Ovary (tissue), 7 donors: ENCODE measurements at regions not wholly inside any gene's neighbourhood (a gene's known extent, or its start where the extent isn't known, plus 50 kb on each side); places are given as distances from the start of the nearest gene placed in this dataset.

Experiments
- DNase-seq, 5 donors: peaks; one replicate each; pipeline ENCODE4 v3.0.0-alpha.2; 2019 to 2020
- H3K27ac ChIP-seq, 2 donors: fragments of 200-600 bp; one replicate each; pipeline versions ENCODE4 v1.5.1 to v1.8.0; 2019 to 2022
- H3K27me3 ChIP-seq: fragments of 200-600 bp; one replicate; pipeline ENCODE4 v1.8.0; 2022
- H3K36me3 ChIP-seq: fragments of 200-600 bp; sonication (generic); one replicate; pipeline ENCODE4 v1.5.1; 2019
- H3K4me1 ChIP-seq: one replicate; pipeline ENCODE4 v1.8.1; 2013; ENCODE audit warnings: mild to moderate bottlenecking, moderate library complexity; ENCODE audit not compliant: insufficient read depth
- H3K4me3 ChIP-seq: fragments of 200-600 bp; sonication (generic); one replicate; pipeline ENCODE4 v1.5.1; 2017
- H3K9me3 ChIP-seq, 2 donors: fragments of 200-600 bp in 1 of 2; sonication (generic) in 1 of 2; one replicate each; pipeline versions ENCODE4 v1.5.1 to v1.8.1; 2013 to 2019; ENCODE audit warnings: mild to moderate bottlenecking in 1 of 2, moderate library complexity in 1 of 2
- CTCF ChIP-seq, 3 donors: fragments of 450-650 bp in 2 of 3; fragments of 200-600 bp in 1 of 3; IDR thresholded peaks; one replicate each; pipeline versions ENCODE4 v1.5.1 to v1.8.0; 2016 to 2022; ENCODE audit warnings: antibody characterized with exemption in 3 of 3, mild to moderate bottlenecking in 1 of 3
- EP300 ChIP-seq: sonication (generic); formaldehyde crosslinking; IDR thresholded peaks from one replicate; pipeline ENCODE4 v1.6.1; 2017; ENCODE audit warnings: antibody characterized with exemption
- POLR2A ChIP-seq: fragments of 450-650 bp; IDR thresholded peaks from one replicate; pipeline ENCODE4 v1.6.1; 2017; ENCODE audit warnings: antibody characterized with exemption, mild to moderate bottlenecking, moderate library complexity
- WGBS, 3 donors: extraction: QIAGEN DNeasy Blood & Tissue Kit in 1 of 3; methylation state at CpG; one replicate each; pipeline versions ENCODE4 v1.1.5 to v1.1.7; 2013 to 2017; 5-methylcytosine and 5-hydroxymethylcytosine counted together
- intact Hi-C, 4 donors: fragments of 100-400 bp; cut with DNase I; formaldehyde crosslinking; loops; one replicate each; pipeline versions ENCODE4 v1.11.0 to v1.15.1; 2022 to 2023
- donor health status: DM: no; HTN: no; CAD: no; lungs with moderate emphysema.
- donor health status: DM: no; HTN: no; CAD: no.
- donor health status: Bipolar disorder and iron deficiency.
- donor health status: DM: no; HTN: no; CAD: no.
- donor health status: DM: yes; HTN: yes; CAD: no.

- TF ChIP-seq CTCF (IDR thresholded peaks at IDR 0.05) (no peak), POLR2A (no peak), EP300 (no peak)
These were observed 132.6 kb upstream of the ANK2 start for GRCh38 chr4:112916868-112917267.

GRCh38 chr4:112923516-112923915, 125.9 kb upstream of the ANK2 start:
- intact Hi-C loops: no loop called here
- Histone ChIP-seq H3K4me1 (peaks cover 1% of the 10 kb centered on the region), H3K36me3 (no peaks in the 10 kb centered on the region), H3K4me3 (no peak overlapping the region), H3K27ac (no peak overlapping the region), H3K27me3 (peaks cover 2% of the 10 kb centered on the region), H3K9me3 (no peaks in the 10 kb centered on the region)
- WGBS, 3 donors: 30 to 60% (median 39%) methylated on average over 1 of the region's 1 CpG
- TF ChIP-seq EP300 (no peak), CTCF (IDR thresholded peaks at IDR 0.05) (no peak), POLR2A (no peak)
- no peak for DNase-seq

More at GRCh38 chr4:112916868-112917267, 132.6 kb upstream of the ANK2 start:
- H3K36me3 ChIP-seq: no peaks in the 10 kb centered on the region
- no peak overlapping the region for H3K27ac ChIP-seq
- H3K4me1 ChIP-seq: no peaks in the 10 kb centered on the region
- no peak for DNase-seq
- H3K4me3 ChIP-seq: no peak overlapping the region
- H3K9me3 ChIP-seq: no peaks in the 10 kb centered on the region
- no peaks in the 10 kb centered on the region for H3K27me3 ChIP-seq
- WGBS, 3 donors: 49 to 75% (median 61%) methylated on average over 3 of the region's 3 CpGs
- intact Hi-C loops: no loop called here

GRCh38 chr4:112926819-112927218, 122.6 kb upstream of the ANK2 start:
- intact Hi-C loops: no loop called here
- H3K27me3 ChIP-seq: peaks cover 2% of the 10 kb centered on the region
- WGBS, 3 donors: 93 to 98% (median 96%) methylated on average over 1 of the region's 1 CpG
- no peak overlapping the region for H3K27ac ChIP-seq
- no peak for DNase-seq
- no peaks in the 10 kb centered on the region for H3K36me3 ChIP-seq
- H3K4me3 ChIP-seq: no peak overlapping the region
- no peak for TF ChIP-seq POLR2A
- TF ChIP-seq EP300: no peak
- TF ChIP-seq CTCF (IDR thresholded peaks at IDR 0.05): no peak
- peaks cover 1% of the 10 kb centered on the region for H3K4me1 ChIP-seq
- no peaks in the 10 kb centered on the region for H3K9me3 ChIP-seq

- 35 to 70% (median 50%) methylated on average over 1 of the region's 1 CpG for WGBS, 3 donors
- Histone ChIP-seq H3K9me3 (no peaks in the 10 kb centered on the region), H3K27me3 (peaks cover 2% of the 10 kb centered on the region), H3K4me1 (peaks cover 1% of the 10 kb centered on the region), H3K36me3 (no peaks in the 10 kb centered on the region), H3K4me3 (no peak overlapping the region), H3K27ac (no peak overlapping the region)
- no peak for TF ChIP-seq POLR2A
- no peak for TF ChIP-seq CTCF (IDR thresholded peaks at IDR 0.05)
- no peak for TF ChIP-seq EP300
- no peak for DNase-seq
- intact Hi-C loops: no loop called here
These were observed 121.9 kb upstream of the ANK2 start for GRCh38 chr4:112927544-112927943.
